HG02938 (cell line): ENCODE measurements at regions not wholly inside any gene's neighbourhood (a gene's known extent, or its start where the extent isn't known, plus 50 kb on each side); places are given as distances from the start of the nearest gene placed in this dataset.

ENCODE experiments used
- ATAC-seq: cut with Tn5 transposase; IDR thresholded peaks from one replicate; pipeline ENCODE4 v1.9.1; 2021; ENCODE audit warnings: mild to moderate bottlenecking, moderate library complexity; ENCODE audit not compliant: unreplicated experiment

GRCh38 chr6:111957623-111958315 is 84.5 kb upstream of the FYN start:
- no peak for ATAC-seq

- ATAC-seq = no peak
Measured at GRCh38 chr6:111958534-111958933, 85.3 kb upstream of the FYN start.

- no peak for ATAC-seq
Measured at GRCh38 chr6:111959766-111960165, 86.5 kb upstream of the FYN start.

- ATAC-seq = no peak
Measured at GRCh38 chr6:111967131-111967530, 86.8 kb upstream of the CCN6 start.

- no peak for ATAC-seq
Measured at GRCh38 chr6:111970426-111970825, 83.5 kb upstream of the CCN6 start.

- no peak for ATAC-seq
Measured at GRCh38 chr6:111971181-111971841, 82.6 kb upstream of the CCN6 start.

- no peak for ATAC-seq
Measured at GRCh38 chr6:111971866-111972532, 81.9 kb upstream of the CCN6 start.

- no peak for ATAC-seq
Measured at GRCh38 chr6:111972745-111973117, 81.2 kb upstream of the CCN6 start.

- no peak for ATAC-seq
Measured at GRCh38 chr6:111973118-111973761, 80.7 kb upstream of the CCN6 start.

- ATAC-seq = no peak
Measured at GRCh38 chr6:111973927-111974639, 79.8 kb upstream of the CCN6 start.

- ATAC-seq = no peak
Measured at GRCh38 chr6:111975466-111975865, 78.4 kb upstream of the CCN6 start.

GRCh38 chr6:111976139-111976538 is 77.8 kb upstream of the CCN6 start:
- ATAC-seq = no peak

- ATAC-seq = no peak
Measured at GRCh38 chr6:111978532-111979149, 75.3 kb upstream of the CCN6 start.

GRCh38 chr6:111979633-111980032 is 74.3 kb upstream of the CCN6 start:
- no peak for ATAC-seq

GRCh38 chr6:111980143-111980542 is 73.8 kb upstream of the CCN6 start:
- ATAC-seq = no peak

- ATAC-seq = no peak
Measured at GRCh38 chr6:111980971-111981840, 72.7 kb upstream of the CCN6 start.

- no peak for ATAC-seq
Measured at GRCh38 chr6:111982681-111983080, 71.2 kb upstream of the CCN6 start.

- no peak for ATAC-seq
Measured at GRCh38 chr6:111983193-111983592, 70.7 kb upstream of the CCN6 start.

GRCh38 chr6:111984081-111984480 is 69.8 kb upstream of the CCN6 start:
- no peak for ATAC-seq
